Keratinocyte (primary cell): ENCODE measurements at regions not wholly inside any gene's neighbourhood (a gene's known extent, or its start where the extent isn't known, plus 50 kb on each side); places are given as distances from the start of the nearest gene placed in this dataset.

ENCODE experiments used
- CTCF ChIP-seq, 3 experiments: IDR thresholded peaks in 1 of 3; conservative IDR thresholded peaks in 1 of 3; optimal IDR thresholded peaks in 1 of 3; 2 replicates in 2 of 3; 3 replicates in 1 of 3; pipeline versions ENCODE3 to v1.5.1; 2011; ENCODE audit warnings: low read length in 3 of 3, mild to moderate bottlenecking in 3 of 3, moderate library complexity in 2 of 3, control low read depth in 1 of 3, inconsistent platforms in 1 of 3; ENCODE audit not compliant: insufficient read depth in 2 of 3; ENCODE audit errors: extremely low read depth in 1 of 3
- EZH2 ChIP-seq: IDR thresholded peaks from one replicate; pipeline ENCODE4 v1.6.1; 2012; ENCODE audit warnings: inconsistent platforms, mild to moderate bottlenecking, low read length, moderate library complexity

GRCh38 chr7:73918926-73919693, 58.2 kb downstream of the TMEM270 start:
- no peak for TF ChIP-seq CTCF (optimal IDR thresholded peaks at IDR 0.05 in 1 of 3, IDR thresholded peaks at IDR 0.05 in 1 of 3, conservative IDR thresholded peaks at IDR 0.05 in 1 of 3; ENCODE audit: extremely low read depth in 1 of 3, insufficient read depth in 2 of 3, low read length in 3 of 3)
- no peak for TF ChIP-seq EZH2
